CMK (cell line): ENCODE measurements at regions not wholly inside any gene's neighbourhood (a gene's known extent, or its start where the extent isn't known, plus 50 kb on each side); places are given as distances from the start of the nearest gene placed in this dataset.
"Not testable (repeated sequence)": the region's sequence is repeated elsewhere in the genome, so short reads cannot be mapped to it uniquely, and the experiment has no call there.

Experiments
- DNase-seq: peaks from one replicate; pipeline ENCODE4 v3.0.0-alpha.2; 2010; ENCODE audit warnings: low read depth

- no peak for DNase-seq
These were observed 332.4 kb upstream of the MYT1L start for GRCh38 chr2:2663401-2664036.

- DNase-seq = no peak
These were observed 331.8 kb upstream of the MYT1L start for GRCh38 chr2:2662847-2663356.

GRCh38 chr2:2662037-2662846 is 331.2 kb upstream of the MYT1L start:
- DNase-seq = no peak

- no peak for DNase-seq
These were observed 329.8 kb upstream of the MYT1L start for GRCh38 chr2:2660789-2661355.

DNA sequence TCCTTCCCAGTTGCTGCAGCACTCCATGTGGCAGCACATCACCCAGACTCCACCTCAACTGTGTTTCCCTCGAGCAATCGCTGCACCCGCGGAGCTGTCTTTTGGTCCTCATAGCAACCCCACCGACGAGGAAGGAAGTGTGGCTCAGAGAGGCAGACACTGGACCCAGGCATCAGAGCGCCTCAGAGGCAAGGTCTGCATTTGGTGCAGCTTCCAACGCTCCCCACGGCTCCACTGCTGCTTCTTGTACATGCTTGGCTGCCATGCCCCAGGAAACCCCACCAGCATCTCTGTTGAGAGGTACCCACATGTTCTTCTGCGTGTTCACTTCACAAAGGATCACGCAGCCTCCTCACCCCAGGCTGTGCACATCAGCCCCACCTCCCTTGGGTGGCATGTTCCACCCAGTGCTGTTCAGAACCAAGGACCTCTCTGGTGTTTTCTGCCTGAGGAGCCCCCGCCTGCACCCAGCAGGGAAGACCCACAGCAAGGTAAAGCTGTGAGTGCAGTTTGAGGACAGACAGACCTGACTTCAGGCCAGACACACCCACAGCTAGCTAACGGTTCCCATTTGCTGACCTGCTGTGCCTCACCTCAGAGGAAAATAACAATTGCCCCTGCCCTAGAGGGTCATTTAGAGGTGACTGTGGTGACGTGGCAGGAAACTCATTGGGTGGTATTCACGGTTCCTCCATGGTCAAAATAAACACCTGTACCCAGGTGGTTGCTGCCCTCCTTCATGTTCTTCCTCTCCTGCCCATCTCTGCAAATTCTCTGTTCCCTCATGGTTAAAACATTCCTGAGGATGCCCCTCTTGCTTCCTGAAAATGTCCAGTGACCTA is 326.3 kb upstream of the MYT1L start:
- no peak for DNase-seq

DNA sequence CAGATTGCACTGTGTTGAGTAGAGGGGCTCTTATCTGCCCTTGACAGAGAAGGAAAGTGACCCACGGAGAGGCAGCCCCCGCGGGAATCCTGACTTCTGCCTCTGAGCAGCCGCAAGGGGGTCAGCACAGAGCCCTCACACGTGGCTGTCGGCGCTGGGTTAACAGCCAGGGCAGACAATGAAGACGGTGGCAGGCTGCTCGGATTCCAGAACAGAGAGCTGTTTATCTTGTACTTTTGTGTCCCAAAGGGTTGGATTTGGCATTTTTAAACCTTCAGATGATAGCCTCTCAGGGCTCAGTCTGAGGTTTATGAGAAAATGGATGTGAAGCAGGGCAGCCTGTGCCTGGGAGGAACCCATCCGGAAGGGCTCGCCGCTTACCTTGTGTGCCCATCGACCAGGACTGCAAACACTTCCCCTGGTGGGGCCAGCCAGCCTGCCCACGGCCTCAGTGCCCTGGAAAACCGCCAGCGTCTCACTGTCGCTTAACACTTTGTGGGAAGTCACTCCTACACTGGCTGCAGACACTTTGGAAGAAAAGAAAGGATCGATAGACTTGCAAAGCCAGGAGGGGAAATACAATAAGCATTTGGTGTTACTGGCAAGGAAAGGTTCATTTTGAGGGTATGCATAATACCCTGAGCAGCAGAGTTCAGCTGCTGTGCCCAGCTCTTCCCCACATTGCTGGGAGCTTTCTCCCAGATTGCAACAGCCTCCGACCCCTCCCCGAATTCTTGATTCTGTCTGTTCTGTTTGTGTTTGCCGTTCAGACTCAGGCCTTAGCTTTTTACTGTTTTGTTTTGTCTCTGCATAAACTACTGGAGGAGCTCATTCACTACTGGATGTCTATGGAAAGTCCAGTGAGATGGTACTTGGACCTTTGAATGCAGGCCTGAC is 325.3 kb upstream of the MYT1L start:
- DNase-seq = no peak

GRCh38 chr2:2655453-2656114 is 324.5 kb upstream of the MYT1L start:
- DNase-seq = no peak

GRCh38 chr2:2653231-2653630 is 322.2 kb upstream of the MYT1L start:
- DNase-seq = no peak

GRCh38 chr2:2650608-2651375 is 319.7 kb upstream of the MYT1L start:
- DNase-seq = no peak

GRCh38 chr2:2649109-2650072 is 318.3 kb upstream of the MYT1L start:
- DNase-seq = no peak

DNA sequence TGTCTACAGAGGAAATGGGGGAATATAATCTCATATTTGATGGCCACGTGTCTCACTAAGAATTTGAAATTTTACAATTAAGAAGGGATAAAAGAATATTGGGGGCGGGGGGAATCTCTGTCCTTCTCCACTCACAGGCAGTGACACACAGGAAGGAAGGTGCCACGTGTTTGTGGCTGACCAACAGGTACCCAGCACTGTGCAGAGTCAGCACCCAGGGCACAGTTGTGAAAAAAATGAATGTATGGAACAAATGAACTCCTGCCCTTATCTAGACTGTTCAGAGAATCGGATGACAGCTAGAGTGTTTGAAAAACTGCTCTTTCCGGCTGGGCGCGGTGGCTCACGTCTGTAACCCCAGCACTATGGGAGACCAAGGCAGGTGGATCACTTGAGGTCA is 317.0 kb upstream of the MYT1L start:
- DNase-seq = no peak

DNA sequence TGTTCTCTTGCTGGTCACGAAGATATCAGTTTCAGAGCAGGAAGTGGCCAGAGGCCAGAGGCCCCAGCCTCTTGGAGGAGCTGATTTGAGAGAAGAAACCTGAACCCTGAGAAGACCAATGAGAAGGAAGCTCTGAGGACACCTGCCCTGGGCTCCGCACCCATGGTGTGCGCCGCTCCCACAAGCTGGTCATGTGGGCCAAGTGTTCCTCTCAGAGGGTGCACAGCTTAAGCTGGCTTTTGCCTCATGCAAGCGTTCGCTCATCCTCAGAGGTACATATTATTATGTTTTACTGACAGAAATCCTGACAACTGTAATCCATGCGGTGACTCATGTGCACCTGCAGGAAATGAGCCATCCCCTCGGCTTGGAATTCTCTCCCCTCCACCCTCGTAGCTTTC is 316.1 kb upstream of the MYT1L start:
- no peak for DNase-seq

DNA sequence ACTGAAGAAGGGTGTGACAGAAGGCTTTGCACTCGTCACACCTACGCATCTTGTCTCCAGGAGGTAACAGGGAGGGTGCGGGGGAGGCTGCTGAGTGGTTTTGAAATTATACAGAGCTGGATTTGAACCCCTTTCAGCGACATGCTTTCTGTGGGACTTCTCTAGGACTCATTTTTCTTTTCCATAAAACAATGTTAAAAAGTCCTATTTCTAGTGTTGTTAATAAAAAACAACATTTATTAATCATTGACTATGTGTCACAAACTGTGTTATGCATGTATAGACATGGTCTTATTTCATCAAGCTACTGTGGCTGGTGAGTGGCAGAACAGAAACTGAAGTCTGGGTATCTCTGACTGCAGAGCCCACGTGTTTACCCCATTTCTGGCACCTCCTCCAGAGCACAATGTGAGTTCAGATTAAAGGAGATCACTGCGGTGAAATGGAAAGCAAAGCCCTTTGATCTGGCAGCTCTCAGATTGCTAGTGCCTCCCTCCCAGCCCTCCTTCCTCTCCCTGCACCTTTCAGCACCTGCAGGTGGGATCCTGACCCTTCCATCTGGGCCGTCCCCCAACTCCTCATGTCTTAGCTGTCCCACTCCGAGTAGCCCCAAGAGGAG is 315.5 kb upstream of the MYT1L start:
- no peak for DNase-seq

- DNase-seq = no peak
These were observed 314.2 kb upstream of the MYT1L start for GRCh38 chr2:2645162-2645855.

- DNase-seq = not testable (repeated sequence)
These were observed 313.7 kb upstream of the MYT1L start for GRCh38 chr2:2644751-2645150.

GRCh38 chr2:2644040-2644439 is 313.0 kb upstream of the MYT1L start:
- DNase-seq = no peak
